ENCODE measurements at regions not wholly inside any gene's neighbourhood (a gene's known extent, or its start where the extent isn't known, plus 50 kb on each side); places are given as distances from the start of the nearest gene placed in this dataset.

GRCh38 chr9:24385077-24385476, 160.6 kb downstream of the IZUMO3 start:
- Histone ChIP-seq H3K9ac (ENCODE audit: low read length) (no peak overlapping the region), H3K9me3 (ENCODE audit: control extremely low read depth in 1 of 3, control insufficient read depth in 2 of 3, insufficient read depth in 1 of 3, low read length in 2 of 3) (no peaks in the 10 kb centered on the region), H2AFZ (ENCODE audit: insufficient read depth, low read depth, low read length, poor library complexity, severe bottlenecking) (no peak overlapping the region), H3K27me3 (replicated peaks in 1 of 4; ENCODE audit: control extremely low read depth in 1 of 4, control insufficient read depth in 3 of 4, insufficient read depth in 4 of 4, low read length in 3 of 4) (no peaks in the 10 kb centered on the region), H3K27ac (ENCODE audit: low read length in 2 of 2) (no peak overlapping the region), H3K4me3 (ENCODE audit: control extremely low read depth in 1 of 5, extremely low read depth in 1 of 5, insufficient read depth in 1 of 5, low read depth in 2 of 5, low read length in 4 of 5) (no peak overlapping the region), H3K4me1 (ENCODE audit: control insufficient read depth in 2 of 2, insufficient read depth in 2 of 2, low read length in 2 of 2) (no peaks in the 10 kb centered on the region), H3K36me3 (replicated peaks in 1 of 2; ENCODE audit: control extremely low read depth in 1 of 2, control insufficient read depth in 1 of 2, extremely low read depth in 1 of 2, insufficient read depth in 2 of 2, low read length in 1 of 2) (no peaks in the 10 kb centered on the region), H3K79me2 (ENCODE audit: control insufficient read depth, insufficient read depth, low read length) (no peaks in the 10 kb centered on the region), H4K20me1 (ENCODE audit: control insufficient read depth, insufficient read depth, low read length, poor library complexity, severe bottlenecking) (no peaks in the 10 kb centered on the region), H3K4me2 (replicated peaks; ENCODE audit: low read depth, low read length, poor library complexity, severe bottlenecking) (no peak overlapping the region)
- Mint-ChIP-seq H3K27ac (no peak overlapping the region), H3K9me3 (ENCODE audit: insufficient read depth) (peaks cover 6% of the 10 kb centered on the region), H3K4me1 (no peaks in the 10 kb centered on the region), H3K27me3 (no peaks in the 10 kb centered on the region), H3K4me3 (no peak overlapping the region)
- TF ChIP-seq EZH2 (IDR thresholded peaks at IDR 0.05; ENCODE audit: borderline replicate concordance, insufficient read depth, low read depth, low read length, poor library complexity, severe bottlenecking) (no peak), CTCF (IDR thresholded peaks at IDR 0.05) (no peak)
- CTCF ChIA-PET = no interaction called here
- no peak for DNase-seq
- POLR2A ChIA-PET = no interaction called here
- 100% methylated on average over 1 of the region's 2 CpGs for WGBS (ENCODE audit: insufficient coverage)
- intact Hi-C loops (cut with micrococcal nuclease) = no loop called here
- no peak for ATAC-seq (ENCODE audit: low read depth)

DNA sequence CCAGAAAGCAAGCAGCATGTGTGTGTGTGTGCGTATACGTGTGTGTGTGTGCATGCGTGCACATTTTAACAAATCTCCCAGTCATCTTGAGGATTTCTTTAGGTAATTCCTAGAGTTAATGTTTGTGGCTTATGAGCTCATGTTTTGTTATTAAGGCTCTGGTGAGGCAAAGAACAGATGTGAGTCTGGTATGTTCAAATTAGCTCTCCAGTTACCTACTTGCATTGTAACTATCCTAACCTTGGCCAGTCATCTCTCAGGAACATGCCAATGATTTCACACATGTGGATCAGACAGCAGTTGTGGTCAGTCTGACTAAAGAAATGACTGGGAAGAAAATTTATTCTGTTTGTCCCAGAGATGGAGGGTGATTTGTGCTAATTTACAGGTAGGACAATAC, 163.1 kb downstream of the IZUMO3 start:
- CTCF ChIA-PET = no interaction called here
- no peaks in the 10 kb centered on the region for H3K27me3 ChIP-seq (replicated peaks in 1 of 4; ENCODE audit: control extremely low read depth in 1 of 4, control insufficient read depth in 3 of 4, insufficient read depth in 4 of 4, low read length in 3 of 4)
- H3K4me1 ChIP-seq (ENCODE audit: control insufficient read depth in 2 of 2, insufficient read depth in 2 of 2, low read length in 2 of 2) = no peaks in the 10 kb centered on the region
- H3K4me2 ChIP-seq (replicated peaks; ENCODE audit: low read depth, low read length, poor library complexity, severe bottlenecking) = no peak overlapping the region
- Mint-ChIP-seq H3K4me1 (no peaks in the 10 kb centered on the region), H3K4me3 (no peak overlapping the region), H3K27ac (no peak overlapping the region), H3K9me3 (ENCODE audit: insufficient read depth) (peaks cover 2% of the 10 kb centered on the region), H3K27me3 (no peaks in the 10 kb centered on the region)
- intact Hi-C loops (cut with micrococcal nuclease) = no loop called here
- H4K20me1 ChIP-seq (ENCODE audit: control insufficient read depth, insufficient read depth, low read length, poor library complexity, severe bottlenecking) = no peaks in the 10 kb centered on the region
- DNase-seq = no peak
- no peak overlapping the region for H2AFZ ChIP-seq (ENCODE audit: insufficient read depth, low read depth, low read length, poor library complexity, severe bottlenecking)
- POLR2A ChIA-PET = no interaction called here
- no peak overlapping the region for H3K27ac ChIP-seq (ENCODE audit: low read length in 2 of 2)
- no peaks in the 10 kb centered on the region for H3K9me3 ChIP-seq (ENCODE audit: control extremely low read depth in 1 of 3, control insufficient read depth in 2 of 3, insufficient read depth in 1 of 3, low read length in 2 of 3)
- 100% methylated on average over 3 of the region's 3 CpGs for WGBS (ENCODE audit: insufficient coverage)
- H3K9ac ChIP-seq (ENCODE audit: low read length) = no peak overlapping the region
- H3K4me3 ChIP-seq (ENCODE audit: control extremely low read depth in 1 of 5, extremely low read depth in 1 of 5, insufficient read depth in 1 of 5, low read depth in 2 of 5, low read length in 4 of 5) = no peak overlapping the region
- H3K36me3 ChIP-seq (replicated peaks in 1 of 2; ENCODE audit: control extremely low read depth in 1 of 2, control insufficient read depth in 1 of 2, extremely low read depth in 1 of 2, insufficient read depth in 2 of 2, low read length in 1 of 2) = no peaks in the 10 kb centered on the region
- H3K79me2 ChIP-seq (ENCODE audit: control insufficient read depth, insufficient read depth, low read length) = no peaks in the 10 kb centered on the region
- ATAC-seq (ENCODE audit: low read depth) = no peak
- TF ChIP-seq CTCF (IDR thresholded peaks at IDR 0.05) (no peak), EZH2 (IDR thresholded peaks at IDR 0.05; ENCODE audit: borderline replicate concordance, insufficient read depth, low read depth, low read length, poor library complexity, severe bottlenecking) (no peak)
